ENCODE measurements at regions not wholly inside any gene's neighbourhood (a gene's known extent, or its start where the extent isn't known, plus 50 kb on each side); places are given as distances from the start of the nearest gene placed in this dataset.

DNA sequence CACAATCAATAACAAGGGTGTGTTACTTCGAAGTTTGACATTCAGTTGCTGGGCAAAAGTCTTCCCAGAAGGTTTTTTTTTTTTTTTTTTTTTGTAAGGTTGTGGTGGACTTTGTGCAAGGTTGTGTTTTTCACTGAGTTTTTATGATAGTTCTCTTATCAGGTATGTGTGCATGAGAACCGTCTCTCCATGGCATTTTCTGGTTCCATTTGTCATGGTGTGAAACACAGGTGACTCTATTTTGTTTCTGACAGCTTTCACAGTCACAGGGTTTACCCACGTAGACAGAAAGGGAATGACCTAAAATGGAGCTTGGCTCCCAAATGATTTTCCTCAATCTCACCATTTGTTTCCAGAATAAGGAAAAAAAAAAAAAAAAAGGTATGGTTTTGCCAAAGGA lies 1377.2 kb upstream of the CADM2 start:
- TF ChIP-seq EZH2 (IDR thresholded peaks at IDR 0.05; ENCODE audit: low read length, missing control alignments) (no peak), CTCF (conservative IDR thresholded peaks at IDR 0.05 in 1 of 2, IDR thresholded peaks at IDR 0.05 in 1 of 2; ENCODE audit: low read depth in 1 of 2, low read length in 2 of 2) (no peak)

Measured in fibroblast of lung (primary cell).